ENCODE measurements at regions not wholly inside any gene's neighbourhood (a gene's known extent, or its start where the extent isn't known, plus 50 kb on each side); places are given as distances from the start of the nearest gene placed in this dataset.

DNA sequence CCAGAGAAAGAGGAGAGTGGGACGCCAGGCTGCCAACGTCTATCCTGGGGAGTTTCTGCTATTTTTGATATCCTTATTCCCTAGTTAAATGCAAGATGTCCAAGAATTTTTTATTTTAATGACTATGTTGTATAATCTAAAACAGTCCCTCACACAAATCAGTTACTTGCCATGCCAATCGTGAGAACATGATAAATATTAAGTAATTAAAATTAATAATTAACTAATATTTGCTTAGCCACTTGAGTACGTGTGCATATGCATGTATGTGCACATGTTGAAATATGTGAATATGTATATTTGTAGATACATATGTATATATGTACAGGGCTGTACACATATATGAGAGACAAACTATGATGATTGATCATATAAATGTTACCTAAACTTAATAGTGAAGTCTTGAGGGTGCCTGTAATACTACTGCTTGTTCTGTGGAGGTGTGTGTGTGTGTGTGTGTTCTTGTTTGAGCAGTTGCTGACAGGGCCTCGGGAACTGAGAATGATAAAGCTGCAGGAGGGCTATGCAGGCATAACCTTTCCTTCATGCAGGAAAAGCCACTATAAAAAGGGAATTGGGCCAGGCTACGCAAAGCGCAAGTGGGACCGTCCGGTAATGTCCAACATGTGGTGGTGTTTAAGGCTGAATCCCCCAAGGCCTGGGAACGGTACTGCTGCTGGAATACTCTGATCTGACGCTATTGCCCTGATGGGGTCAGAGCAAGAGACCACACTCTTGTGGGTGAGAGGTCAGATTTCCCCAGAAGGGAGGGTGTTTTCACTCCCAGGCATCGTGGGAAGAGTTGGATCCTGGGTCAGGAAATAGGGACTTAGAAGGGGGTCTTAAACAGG is 148.3 kb upstream of the TBX18 start:
- no peak overlapping the region for H3K4me3 ChIP-seq (ENCODE audit: low read depth, low read length)
- TF ChIP-seq, protein P1, sequence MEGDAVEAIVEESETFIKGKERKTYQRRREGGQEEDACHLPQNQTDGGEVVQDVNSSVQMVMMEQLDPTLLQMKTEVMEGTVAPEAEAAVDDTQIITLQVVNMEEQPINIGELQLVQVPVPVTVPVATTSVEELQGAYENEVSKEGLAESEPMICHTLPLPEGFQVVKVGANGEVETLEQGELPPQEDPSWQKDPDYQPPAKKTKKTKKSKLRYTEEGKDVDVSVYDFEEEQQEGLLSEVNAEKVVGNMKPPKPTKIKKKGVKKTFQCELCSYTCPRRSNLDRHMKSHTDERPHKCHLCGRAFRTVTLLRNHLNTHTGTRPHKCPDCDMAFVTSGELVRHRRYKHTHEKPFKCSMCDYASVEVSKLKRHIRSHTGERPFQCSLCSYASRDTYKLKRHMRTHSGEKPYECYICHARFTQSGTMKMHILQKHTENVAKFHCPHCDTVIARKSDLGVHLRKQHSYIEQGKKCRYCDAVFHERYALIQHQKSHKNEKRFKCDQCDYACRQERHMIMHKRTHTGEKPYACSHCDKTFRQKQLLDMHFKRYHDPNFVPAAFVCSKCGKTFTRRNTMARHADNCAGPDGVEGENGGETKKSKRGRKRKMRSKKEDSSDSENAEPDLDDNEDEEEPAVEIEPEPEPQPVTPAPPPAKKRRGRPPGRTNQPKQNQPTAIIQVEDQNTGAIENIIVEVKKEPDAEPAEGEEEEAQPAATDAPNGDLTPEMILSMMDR (IDR thresholded peaks at IDR 0.05; ENCODE audit: insufficient read depth, low read length, missing control alignments) = no peak
- CTCF ChIA-PET = no interaction called here
- POLR2A ChIA-PET = no interaction called here
- no peak for DNase-seq (ENCODE audit: low read depth, low spot score)

- no peak overlapping the region for H3K4me3 ChIP-seq (ENCODE audit: low read depth, low read length)
- ChIA-PET CTCF (no interaction called here), POLR2A (no interaction called here)
- DNase-seq (ENCODE audit: low read depth, low spot score) = no peak
- TF ChIP-seq, protein P1 (IDR thresholded peaks at IDR 0.05; ENCODE audit: insufficient read depth, low read length, missing control alignments) = no peak
These were observed 146.7 kb upstream of the TBX18 start for GRCh38 chr6:84910906-84911607.

- H3K4me3 ChIP-seq (ENCODE audit: low read depth, low read length) = no peak overlapping the region
- DNase-seq (ENCODE audit: low read depth, low spot score) = no peak
- TF ChIP-seq, protein P1 (IDR thresholded peaks at IDR 0.05; ENCODE audit: insufficient read depth, low read length, missing control alignments) = no peak
- ChIA-PET CTCF (no interaction called here), POLR2A (no interaction called here)
These were observed 144.0 kb upstream of the TBX18 start for GRCh38 chr6:84908304-84908904.

DNA sequence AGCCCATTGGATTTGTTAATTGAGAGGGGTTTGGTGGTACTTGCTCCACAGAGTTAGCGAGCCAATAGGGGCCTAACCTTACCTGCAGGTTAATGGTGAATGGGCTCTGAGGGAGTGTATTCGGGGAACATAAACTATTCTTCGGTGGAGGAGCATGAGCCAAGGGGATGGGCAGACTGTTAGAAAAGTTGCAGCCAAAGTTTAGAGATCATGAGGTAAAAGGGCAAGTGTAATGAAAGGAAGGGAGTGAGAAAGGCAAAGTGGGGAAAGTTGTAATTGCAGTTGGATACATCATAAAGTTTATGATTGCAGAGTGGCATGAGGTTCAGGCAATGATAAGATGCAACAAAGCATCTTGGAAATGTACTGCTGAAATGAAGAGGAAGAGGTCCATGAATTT is 142.1 kb upstream of the TBX18 start:
- TF ChIP-seq, protein P1 (IDR thresholded peaks at IDR 0.05; ENCODE audit: insufficient read depth, low read length, missing control alignments) = no peak
- no peak for DNase-seq (ENCODE audit: low read depth, low spot score)
- POLR2A ChIA-PET = no interaction called here
- CTCF ChIA-PET = no interaction called here
- no peak overlapping the region for H3K4me3 ChIP-seq (ENCODE audit: low read depth, low read length)

DNA sequence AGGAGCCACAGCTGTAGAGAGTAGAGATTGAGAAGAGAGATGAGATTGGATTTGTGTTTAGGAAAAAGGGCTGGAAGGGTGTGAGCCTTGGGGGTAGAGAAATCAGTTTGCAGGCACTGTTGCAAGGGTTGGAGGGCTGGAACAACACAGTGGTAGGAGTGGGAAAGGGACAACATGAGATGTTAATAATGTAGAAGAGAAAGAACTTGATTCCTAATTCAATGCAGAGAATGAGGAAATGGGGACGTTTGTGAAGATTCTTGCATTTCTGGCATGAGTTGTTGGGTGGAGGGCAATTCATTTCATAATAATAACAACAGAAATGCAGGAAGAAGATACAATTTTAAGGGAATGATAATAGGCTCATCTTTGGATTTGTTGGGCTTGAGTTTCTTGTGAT is 141.4 kb upstream of the TBX18 start:
- H3K4me3 ChIP-seq (ENCODE audit: low read depth, low read length) = no peak overlapping the region
- TF ChIP-seq, protein P1 (IDR thresholded peaks at IDR 0.05; ENCODE audit: insufficient read depth, low read length, missing control alignments) = no peak
- ChIA-PET CTCF (no interaction called here), POLR2A (no interaction called here)
- DNase-seq (ENCODE audit: low read depth, low spot score) = no peak

GRCh38 chr6:84902354-84902928 is 138.0 kb upstream of the TBX18 start:
- DNase-seq (ENCODE audit: low read depth, low spot score) = no peak
- ChIA-PET POLR2A (no interaction called here), CTCF (no interaction called here)
- TF ChIP-seq, protein P1 (IDR thresholded peaks at IDR 0.05; ENCODE audit: insufficient read depth, low read length, missing control alignments) = no peak
- no peak overlapping the region for H3K4me3 ChIP-seq (ENCODE audit: low read depth, low read length)

Measured in AG04449 (cell line).